Neural progenitor cell (in vitro differentiated cells): ENCODE measurements at regions not wholly inside any gene's neighbourhood (a gene's known extent, or its start where the extent isn't known, plus 50 kb on each side); places are given as distances from the start of the nearest gene placed in this dataset.

Experiments
- DNase-seq: peaks from one replicate; pipeline ENCODE4 v3.0.0-alpha.2; 2016; ENCODE audit warnings: low spot score
- H2AFZ ChIP-seq: fragments of 200-600 bp; sonication (generic); replicated peaks from 2 replicates; pipeline ENCODE4 v1.6.1; 2016; ENCODE audit warnings: antibody characterized with exemption
- H3F3A ChIP-seq: fragments of 200-600 bp; sonication (generic); 2 replicates; pipeline ENCODE4 v1.6.1; 2016; ENCODE audit warnings: antibody characterized with exemption, low read depth
- H3K27ac ChIP-seq: fragments of 200-600 bp; sonication (generic); 2 replicates; pipeline ENCODE4 v1.5.1; 2016; ENCODE audit warnings: mild to moderate bottlenecking
- H3K27me3 ChIP-seq: fragments of 200-600 bp; sonication (generic); 2 replicates; pipeline ENCODE4 v1.6.1; 2016; ENCODE audit warnings: mild to moderate bottlenecking, moderate library complexity
- H3K36me3 ChIP-seq: fragments of 200-600 bp; sonication (generic); 2 replicates; pipeline ENCODE4 v1.5.1; 2016
- H3K4me1 ChIP-seq: fragments of 200-600 bp; sonication (generic); 2 replicates; pipeline ENCODE4 v1.6.1; 2016; ENCODE audit warnings: mixed run types
- H3K4me2 ChIP-seq: fragments of 200-600 bp; sonication (generic); 2 replicates; pipeline ENCODE4 v1.6.1; 2016
- H3K4me3 ChIP-seq: fragments of 200-600 bp; sonication (generic); 2 replicates; pipeline ENCODE4 v1.5.1; 2016
- H3K79me2 ChIP-seq: fragments of 200-600 bp; sonication (generic); 2 replicates; pipeline ENCODE4 v1.6.1; 2016; ENCODE audit warnings: low read depth
- H3K9ac ChIP-seq: fragments of 200-600 bp; sonication (generic); 2 replicates; pipeline ENCODE4 v1.6.1; 2016
- H3K9me3 ChIP-seq: fragments of 200-600 bp; sonication (generic); 2 replicates; pipeline ENCODE4 v1.5.1; 2016; ENCODE audit warnings: low read depth
- H4K20me1 ChIP-seq: fragments of 200-600 bp; sonication (generic); 2 replicates; pipeline ENCODE4 v1.6.1; 2016; ENCODE audit warnings: low read depth
- H3K27ac Mint-ChIP-seq: 3 replicates; pipeline ENCODE4 v1.8.0; 2021; ENCODE audit warnings: mixed read lengths
- H3K27me3 Mint-ChIP-seq: 2 replicates; pipeline ENCODE4 v1.8.0; 2022; ENCODE audit warnings: low read depth, mild to moderate bottlenecking, inconsistent platforms, moderate library complexity, mixed read lengths; ENCODE audit not compliant: insufficient read depth
- H3K36me3 Mint-ChIP-seq: 3 replicates; pipeline ENCODE4 v1.8.0; 2021; ENCODE audit warnings: mixed read lengths
- H3K4me1 Mint-ChIP-seq: 3 replicates; pipeline ENCODE4 v1.8.0; 2021; ENCODE audit warnings: mixed read lengths
- H3K4me3 Mint-ChIP-seq: 3 replicates; pipeline ENCODE4 v1.8.0; 2021; ENCODE audit warnings: mild to moderate bottlenecking, moderate library complexity, mixed read lengths
- H3K9me3 Mint-ChIP-seq: 3 replicates; pipeline ENCODE4 v1.8.0; 2020; ENCODE audit warnings: mixed read lengths
- EZH2 ChIP-seq: fragments of 200-600 bp; sonication (generic); IDR thresholded peaks from 2 replicates; pipeline ENCODE4 v1.6.1; 2017; ENCODE audit warnings: antibody characterized with exemption, mild to moderate bottlenecking, moderate library complexity
- EZH2phosphoT487 ChIP-seq: fragments of 200-600 bp; sonication (generic); IDR thresholded peaks from 2 replicates; pipeline ENCODE4 v1.6.1; 2017; ENCODE audit warnings: antibody characterized with exemption
- TF ChIP-seq, protein P1 (sequence below): fragments of 200-600 bp; sonication (generic); IDR thresholded peaks from 2 replicates; pipeline ENCODE4 v1.5.1; 2017; ENCODE audit warnings: antibody characterized with exemption, mild to moderate bottlenecking

GRCh38 chr1:208808301-208808700 is 564.1 kb upstream of the PLXNA2 start:
- Histone ChIP-seq H3K4me1 (peaks cover 4% of the 10 kb centered on the region), H3K9me3 (peaks cover 5% of the 10 kb centered on the region), H2AFZ (no peak overlapping the region), H3K4me3 (no peak overlapping the region), H3K9ac (no peak overlapping the region), H3F3A (no peaks in the 10 kb centered on the region), H3K27me3 (no peaks in the 10 kb centered on the region), H3K79me2 (no peaks in the 10 kb centered on the region), H4K20me1 (no peaks in the 10 kb centered on the region), H3K27ac (no peak overlapping the region), H3K4me2 (no peak overlapping the region), H3K36me3 (no peaks in the 10 kb centered on the region)
- Mint-ChIP-seq H3K27me3 (peaks cover 3% of the 10 kb centered on the region), H3K27ac (no peak overlapping the region), H3K36me3 (peaks cover 3% of the 10 kb centered on the region), H3K9me3 (peaks cover 15% of the 10 kb centered on the region), H3K4me1 (no peaks in the 10 kb centered on the region), H3K4me3 (no peak overlapping the region)
- DNase-seq = no peak
- TF ChIP-seq EZH2phosphoT487 = no peak
- TF ChIP-seq, protein P1, sequence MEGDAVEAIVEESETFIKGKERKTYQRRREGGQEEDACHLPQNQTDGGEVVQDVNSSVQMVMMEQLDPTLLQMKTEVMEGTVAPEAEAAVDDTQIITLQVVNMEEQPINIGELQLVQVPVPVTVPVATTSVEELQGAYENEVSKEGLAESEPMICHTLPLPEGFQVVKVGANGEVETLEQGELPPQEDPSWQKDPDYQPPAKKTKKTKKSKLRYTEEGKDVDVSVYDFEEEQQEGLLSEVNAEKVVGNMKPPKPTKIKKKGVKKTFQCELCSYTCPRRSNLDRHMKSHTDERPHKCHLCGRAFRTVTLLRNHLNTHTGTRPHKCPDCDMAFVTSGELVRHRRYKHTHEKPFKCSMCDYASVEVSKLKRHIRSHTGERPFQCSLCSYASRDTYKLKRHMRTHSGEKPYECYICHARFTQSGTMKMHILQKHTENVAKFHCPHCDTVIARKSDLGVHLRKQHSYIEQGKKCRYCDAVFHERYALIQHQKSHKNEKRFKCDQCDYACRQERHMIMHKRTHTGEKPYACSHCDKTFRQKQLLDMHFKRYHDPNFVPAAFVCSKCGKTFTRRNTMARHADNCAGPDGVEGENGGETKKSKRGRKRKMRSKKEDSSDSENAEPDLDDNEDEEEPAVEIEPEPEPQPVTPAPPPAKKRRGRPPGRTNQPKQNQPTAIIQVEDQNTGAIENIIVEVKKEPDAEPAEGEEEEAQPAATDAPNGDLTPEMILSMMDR = no peak
- no peak for TF ChIP-seq EZH2

DNA sequence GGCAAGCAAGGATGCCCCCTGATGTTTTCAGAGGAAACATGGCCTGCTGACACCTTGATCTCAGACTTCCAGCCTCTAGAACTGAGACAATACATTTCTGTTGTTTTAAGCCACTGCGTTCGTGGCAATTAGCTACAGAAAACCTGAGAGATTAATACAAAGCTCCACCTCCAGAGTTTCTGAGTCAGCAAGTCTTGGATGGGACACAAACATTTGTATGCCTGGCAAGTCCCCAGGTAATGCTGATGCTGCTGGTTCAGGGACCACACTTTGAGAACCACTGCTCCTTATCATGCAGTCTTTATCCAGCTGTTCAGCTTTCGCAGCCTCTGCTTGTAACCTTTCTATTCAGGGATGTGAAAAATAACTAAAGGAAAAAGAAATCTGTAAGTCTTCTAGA is 565.7 kb upstream of the PLXNA2 start:
- no peaks in the 10 kb centered on the region for H3K4me1 Mint-ChIP-seq
- no peak overlapping the region for H3K27ac Mint-ChIP-seq
- H3K4me3 ChIP-seq = no peak overlapping the region
- H3K36me3 ChIP-seq = no peaks in the 10 kb centered on the region
- H4K20me1 ChIP-seq = no peaks in the 10 kb centered on the region
- H3K27me3 ChIP-seq = no peaks in the 10 kb centered on the region
- no peak overlapping the region for H3K4me3 Mint-ChIP-seq
- H3K9me3 ChIP-seq = peaks cover 5% of the 10 kb centered on the region
- H3K27ac ChIP-seq = no peak overlapping the region
- H3K27me3 Mint-ChIP-seq = peaks cover 3% of the 10 kb centered on the region
- no peaks in the 10 kb centered on the region for H3K4me1 ChIP-seq
- no peak overlapping the region for H3K4me2 ChIP-seq
- no peak for DNase-seq
- no peak overlapping the region for H2AFZ ChIP-seq
- peaks cover 12% of the 10 kb centered on the region for H3K9me3 Mint-ChIP-seq
- no peak overlapping the region for H3K9ac ChIP-seq
- H3K36me3 Mint-ChIP-seq = peaks cover 3% of the 10 kb centered on the region
- TF ChIP-seq EZH2 = no peak
- TF ChIP-seq EZH2phosphoT487 = no peak
- TF ChIP-seq, protein P1 = no peak
- H3K79me2 ChIP-seq = no peaks in the 10 kb centered on the region
- H3F3A ChIP-seq = no peaks in the 10 kb centered on the region

DNA sequence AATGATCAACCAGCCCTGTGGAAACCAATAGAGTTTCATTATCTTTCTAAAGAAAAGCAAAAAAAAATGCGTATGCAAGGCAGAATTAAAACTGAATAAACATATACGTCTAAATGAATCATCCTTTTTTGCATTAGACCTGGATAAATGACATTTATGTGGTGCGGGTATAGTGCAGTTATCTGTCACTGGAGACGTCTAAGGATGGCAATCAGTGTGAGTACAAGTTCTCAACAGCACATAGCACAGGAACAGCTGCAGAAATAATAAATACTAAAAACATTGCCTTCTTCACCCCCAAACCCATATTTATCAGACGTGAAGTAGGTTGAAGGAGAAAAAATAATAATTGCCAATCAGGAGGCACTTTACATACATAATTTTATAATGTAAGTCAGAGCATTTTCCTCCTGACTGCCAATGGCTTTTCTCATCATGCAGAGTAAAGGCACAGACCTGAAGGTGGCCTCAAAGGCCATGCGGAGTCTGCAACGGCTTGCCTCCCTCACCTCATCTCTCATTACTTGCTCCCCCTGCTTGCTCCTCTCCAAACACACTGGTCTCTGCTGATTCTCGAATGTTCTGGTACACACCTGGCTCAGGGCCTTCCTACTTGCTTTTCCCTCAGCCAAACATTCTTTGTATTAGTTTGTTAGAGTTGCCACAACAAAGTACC is 574.7 kb upstream of the PLXNA2 start:
- Mint-ChIP-seq H3K4me1 (no peaks in the 10 kb centered on the region), H3K27me3 (no peaks in the 10 kb centered on the region), H3K9me3 (no peaks in the 10 kb centered on the region), H3K4me3 (no peak overlapping the region), H3K27ac (no peak overlapping the region), H3K36me3 (no peaks in the 10 kb centered on the region)
- Histone ChIP-seq H3K27me3 (no peaks in the 10 kb centered on the region), H2AFZ (no peak overlapping the region), H3F3A (no peaks in the 10 kb centered on the region), H3K36me3 (no peaks in the 10 kb centered on the region), H3K4me2 (no peak overlapping the region), H4K20me1 (no peaks in the 10 kb centered on the region), H3K27ac (no peak overlapping the region), H3K9ac (no peak overlapping the region), H3K9me3 (no peaks in the 10 kb centered on the region), H3K79me2 (no peaks in the 10 kb centered on the region), H3K4me1 (no peaks in the 10 kb centered on the region), H3K4me3 (no peak overlapping the region)
- TF ChIP-seq, protein P1 = no peak
- no peak for TF ChIP-seq EZH2
- no peak for DNase-seq
